WI38 (cell line): ENCODE measurements at regions not wholly inside any gene's neighbourhood (a gene's known extent, or its start where the extent isn't known, plus 50 kb on each side); places are given as distances from the start of the nearest gene placed in this dataset.

ENCODE experiments used
- H3K4me3 ChIP-seq: 2 replicates; pipeline ENCODE4 v1.5.1; 2011; ENCODE audit warnings: low read depth, mild to moderate bottlenecking, control low read depth, low read length
- TF ChIP-seq, protein P1 (sequence below): IDR thresholded peaks from 2 replicates; pipeline ENCODE4 v1.5.1; 2012; ENCODE audit warnings: low read depth, mild to moderate bottlenecking, control low read depth, low read length

DNA sequence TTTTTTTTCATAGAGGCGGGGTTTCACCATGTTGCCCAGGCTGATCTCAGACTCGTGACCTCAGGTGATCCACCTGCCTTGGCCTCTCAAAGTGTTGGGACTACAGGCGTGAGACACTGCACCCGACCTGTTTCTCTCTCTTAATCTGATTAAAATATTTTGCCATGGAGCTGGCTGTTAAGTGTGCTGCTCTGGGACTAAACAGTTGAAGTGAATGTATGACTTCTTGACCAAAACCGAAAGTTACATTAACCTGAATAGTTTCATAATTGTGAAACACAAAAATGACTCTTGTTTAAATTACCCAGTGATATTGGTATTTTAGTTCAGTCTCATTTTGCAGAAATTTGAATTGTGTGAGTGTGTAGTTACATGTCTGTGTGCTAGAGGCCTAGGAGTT, 2548.6 kb downstream of the PCDH7 start:
- H3K4me3 ChIP-seq, result no peak overlapping the region
- TF ChIP-seq, protein P1, sequence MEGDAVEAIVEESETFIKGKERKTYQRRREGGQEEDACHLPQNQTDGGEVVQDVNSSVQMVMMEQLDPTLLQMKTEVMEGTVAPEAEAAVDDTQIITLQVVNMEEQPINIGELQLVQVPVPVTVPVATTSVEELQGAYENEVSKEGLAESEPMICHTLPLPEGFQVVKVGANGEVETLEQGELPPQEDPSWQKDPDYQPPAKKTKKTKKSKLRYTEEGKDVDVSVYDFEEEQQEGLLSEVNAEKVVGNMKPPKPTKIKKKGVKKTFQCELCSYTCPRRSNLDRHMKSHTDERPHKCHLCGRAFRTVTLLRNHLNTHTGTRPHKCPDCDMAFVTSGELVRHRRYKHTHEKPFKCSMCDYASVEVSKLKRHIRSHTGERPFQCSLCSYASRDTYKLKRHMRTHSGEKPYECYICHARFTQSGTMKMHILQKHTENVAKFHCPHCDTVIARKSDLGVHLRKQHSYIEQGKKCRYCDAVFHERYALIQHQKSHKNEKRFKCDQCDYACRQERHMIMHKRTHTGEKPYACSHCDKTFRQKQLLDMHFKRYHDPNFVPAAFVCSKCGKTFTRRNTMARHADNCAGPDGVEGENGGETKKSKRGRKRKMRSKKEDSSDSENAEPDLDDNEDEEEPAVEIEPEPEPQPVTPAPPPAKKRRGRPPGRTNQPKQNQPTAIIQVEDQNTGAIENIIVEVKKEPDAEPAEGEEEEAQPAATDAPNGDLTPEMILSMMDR, result no peak

DNA sequence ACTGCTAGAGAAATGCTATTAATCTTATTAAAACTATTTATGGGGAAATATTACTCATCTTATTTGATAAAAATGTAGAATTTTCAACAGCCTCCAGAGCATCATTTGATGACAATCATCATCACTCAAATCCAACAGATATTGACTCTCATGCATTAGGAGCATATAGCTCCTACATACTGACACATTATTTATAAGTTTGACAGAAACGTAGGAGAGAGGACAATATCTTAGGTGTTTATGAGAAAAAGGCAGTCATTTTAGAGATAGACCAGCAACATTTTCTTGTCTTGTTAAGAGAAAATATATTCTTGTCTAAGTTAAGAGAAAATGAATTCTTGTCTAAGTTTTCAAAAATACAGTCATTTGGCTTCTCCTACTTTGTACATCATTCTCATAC, 2550.2 kb downstream of the PCDH7 start:
- TF ChIP-seq, protein P1, result no peak
- H3K4me3 ChIP-seq, result no peak overlapping the region

DNA sequence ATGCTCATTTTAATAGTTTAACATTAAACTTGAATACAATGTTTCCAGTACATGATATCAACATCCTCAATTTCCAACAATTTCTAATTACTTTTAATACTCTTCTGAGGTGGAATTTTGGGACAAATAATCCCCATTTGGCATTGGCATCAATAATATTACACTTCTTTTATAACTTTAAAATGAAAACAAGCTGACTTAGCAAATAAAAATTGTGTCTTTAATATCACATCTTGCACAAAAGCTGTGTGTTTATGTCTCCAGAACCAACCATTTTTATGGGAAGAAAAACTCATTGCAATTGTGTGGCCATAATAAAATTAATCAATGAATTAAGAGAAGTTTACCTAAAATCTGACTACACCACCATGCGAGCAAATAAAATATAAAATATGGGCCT, 2552.6 kb downstream of the PCDH7 start:
- H3K4me3 ChIP-seq, result no peak overlapping the region
- TF ChIP-seq, protein P1, result no peak

DNA sequence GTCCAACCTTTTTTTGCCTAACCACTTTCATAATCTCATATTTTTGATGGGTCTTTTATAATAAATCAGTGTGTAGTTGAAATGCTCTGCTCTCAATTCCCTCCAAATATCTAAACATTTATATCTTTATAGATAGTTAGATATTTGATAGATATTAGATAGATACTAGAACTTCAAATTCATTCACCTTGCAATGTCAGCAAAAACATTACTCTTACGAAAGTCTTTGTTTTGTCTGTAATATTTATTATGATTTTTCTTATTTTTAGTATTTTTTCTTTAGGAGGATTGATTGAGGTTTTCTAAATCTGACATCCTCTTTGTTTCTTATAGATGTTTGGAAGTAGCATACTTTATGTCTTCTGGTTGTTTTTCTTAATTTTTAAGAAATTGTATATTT, 2563.6 kb downstream of the PCDH7 start:
- TF ChIP-seq, protein P1, result no peak
- H3K4me3 ChIP-seq, result no peak overlapping the region

DNA sequence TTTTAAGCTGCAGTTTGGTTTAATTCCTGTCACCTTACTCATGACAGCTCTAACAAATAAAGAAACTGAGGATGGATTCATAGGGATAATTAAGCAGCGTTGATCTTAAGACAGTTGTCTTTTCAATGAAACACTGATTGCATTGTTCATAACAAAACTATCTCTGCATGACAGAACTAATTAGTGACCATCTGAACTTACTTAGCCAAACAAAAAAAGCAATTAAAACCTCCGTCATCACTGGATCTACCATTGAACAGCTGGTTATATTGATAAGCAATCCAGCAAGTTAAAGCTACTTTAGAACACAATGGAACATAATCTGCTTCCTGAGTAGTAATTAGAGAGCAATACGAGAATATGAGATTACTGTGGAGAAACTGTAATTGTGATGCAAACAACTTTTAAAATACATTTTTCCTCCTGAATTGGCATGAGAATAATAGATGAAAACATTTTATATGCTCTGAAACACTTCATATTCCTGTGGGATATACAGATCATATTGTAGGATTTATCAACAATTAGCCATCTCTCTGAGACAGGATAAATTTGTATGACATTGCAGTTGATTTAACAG, 2576.8 kb downstream of the PCDH7 start:
- no peak overlapping the region for H3K4me3 ChIP-seq
- TF ChIP-seq, protein P1, result no peak

DNA sequence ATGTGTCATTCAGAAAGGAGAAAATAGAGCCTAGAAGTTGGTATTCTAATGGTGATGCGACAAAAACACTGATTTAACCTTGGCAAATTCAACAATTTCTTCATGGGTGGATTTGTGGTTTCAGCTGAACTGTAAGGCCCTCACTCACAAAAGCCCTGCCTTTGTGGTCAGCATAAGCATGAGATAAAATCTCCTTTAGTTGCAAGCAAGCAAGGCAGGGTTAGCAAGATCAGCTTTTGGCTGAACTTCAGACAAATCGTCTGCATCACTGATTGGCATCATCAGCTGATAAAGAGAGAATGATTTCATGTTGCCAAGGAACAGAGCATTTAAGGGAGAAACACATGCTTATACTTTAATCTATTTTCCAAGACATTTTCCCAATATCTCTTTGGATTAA, 2582.2 kb downstream of the PCDH7 start:
- no peak overlapping the region for H3K4me3 ChIP-seq
- TF ChIP-seq, protein P1, result no peak

DNA sequence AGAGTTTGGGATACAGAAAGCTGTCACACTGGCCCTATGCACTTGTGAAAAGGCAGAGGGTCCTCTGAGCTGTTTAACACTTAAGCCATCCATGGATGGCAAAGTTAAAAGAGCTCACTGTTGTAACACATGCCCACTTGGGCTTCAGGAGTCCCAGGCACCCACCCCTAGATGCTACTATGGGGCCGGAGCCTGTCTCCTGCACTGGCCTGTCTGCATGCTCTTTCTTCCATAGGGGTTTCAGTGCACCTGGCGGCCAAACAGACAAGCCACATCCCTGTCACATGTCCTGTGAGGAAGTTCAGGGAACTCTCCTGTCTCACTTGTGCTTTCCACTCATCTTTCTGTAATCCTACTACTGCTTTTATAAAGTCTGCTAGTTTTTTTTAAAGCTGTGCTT, 2586.0 kb downstream of the PCDH7 start:
- H3K4me3 ChIP-seq, result no peak overlapping the region
- TF ChIP-seq, protein P1, result no peak
